ENCODE measurements at regions not wholly inside any gene's neighbourhood (a gene's known extent, or its start where the extent isn't known, plus 50 kb on each side); places are given as distances from the start of the nearest gene placed in this dataset.

GRCh38 chr9:108783326-108783725 is 72.5 kb downstream of the ACTL7B start:
- TF ChIP-seq REST (IDR thresholded peaks at IDR 0.05; ENCODE audit: low read depth) (no peak), ZNF274 (IDR thresholded peaks at IDR 0.05; ENCODE audit: low read depth, low read length) (no peak), CTCF (IDR thresholded peaks at IDR 0.05 in 2 of 3, conservative IDR thresholded peaks at IDR 0.05 in 1 of 3; ENCODE audit: borderline replicate concordance in 1 of 3, insufficient read depth in 1 of 3, low read depth in 2 of 3, low read length in 2 of 3) (no peak), ZBTB33 (IDR thresholded peaks at IDR 0.05; ENCODE audit: extremely low read depth, insufficient replicate concordance, low read length) (no peak)

All from HCT116 (cell line).